Peyer's patch (tissue), 4 donors: ENCODE measurements at regions not wholly inside any gene's neighbourhood (a gene's known extent, or its start where the extent isn't known, plus 50 kb on each side); places are given as distances from the start of the nearest gene placed in this dataset.

Experiments
- POLR2A ChIP-seq, 2 donors: fragments of 450-650 bp; IDR thresholded peaks; one replicate each; pipeline ENCODE4 v1.5.1; 2017; ENCODE audit warnings: antibody characterized with exemption in 2 of 2, mild to moderate bottlenecking in 2 of 2, moderate library complexity in 2 of 2
- TF ChIP-seq, protein P1 (sequence below), 6 experiments: fragments of 450-650 bp in 4 of 6; fragments of 200-600 bp in 2 of 6; sonication (generic) in 1 of 6; IDR thresholded peaks; one replicate each; pipeline ENCODE4 v1.5.1; 2017 to 2019; ENCODE audit warnings: antibody characterized with exemption in 6 of 6, mild to moderate bottlenecking in 3 of 6, moderate library complexity in 1 of 6

DNA sequence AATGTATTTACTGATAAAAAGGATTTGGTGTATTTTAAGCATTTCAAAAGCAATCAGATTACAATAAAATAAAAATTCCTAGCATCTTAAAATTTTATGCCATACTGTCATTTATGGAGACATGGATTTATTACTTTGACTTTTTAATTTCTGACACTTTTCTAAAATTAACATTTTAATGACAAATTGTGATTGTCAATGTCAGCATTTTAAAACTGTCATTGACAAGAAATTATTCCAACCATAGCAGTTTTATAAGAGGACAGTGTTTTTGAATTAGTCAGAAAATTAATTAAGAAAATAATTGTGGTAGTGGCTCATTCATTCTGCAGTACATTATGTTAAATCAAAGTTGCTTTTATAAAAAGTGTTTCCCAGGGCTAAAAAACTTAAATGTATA is 1954.4 kb downstream of the ARAP2 start:
- no peak for TF ChIP-seq POLR2A (IDR thresholded peaks at IDR 0.05)
- TF ChIP-seq, protein P1, sequence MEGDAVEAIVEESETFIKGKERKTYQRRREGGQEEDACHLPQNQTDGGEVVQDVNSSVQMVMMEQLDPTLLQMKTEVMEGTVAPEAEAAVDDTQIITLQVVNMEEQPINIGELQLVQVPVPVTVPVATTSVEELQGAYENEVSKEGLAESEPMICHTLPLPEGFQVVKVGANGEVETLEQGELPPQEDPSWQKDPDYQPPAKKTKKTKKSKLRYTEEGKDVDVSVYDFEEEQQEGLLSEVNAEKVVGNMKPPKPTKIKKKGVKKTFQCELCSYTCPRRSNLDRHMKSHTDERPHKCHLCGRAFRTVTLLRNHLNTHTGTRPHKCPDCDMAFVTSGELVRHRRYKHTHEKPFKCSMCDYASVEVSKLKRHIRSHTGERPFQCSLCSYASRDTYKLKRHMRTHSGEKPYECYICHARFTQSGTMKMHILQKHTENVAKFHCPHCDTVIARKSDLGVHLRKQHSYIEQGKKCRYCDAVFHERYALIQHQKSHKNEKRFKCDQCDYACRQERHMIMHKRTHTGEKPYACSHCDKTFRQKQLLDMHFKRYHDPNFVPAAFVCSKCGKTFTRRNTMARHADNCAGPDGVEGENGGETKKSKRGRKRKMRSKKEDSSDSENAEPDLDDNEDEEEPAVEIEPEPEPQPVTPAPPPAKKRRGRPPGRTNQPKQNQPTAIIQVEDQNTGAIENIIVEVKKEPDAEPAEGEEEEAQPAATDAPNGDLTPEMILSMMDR (IDR thresholded peaks at IDR 0.05), result no peak
